ENCODE measurements at regions not wholly inside any gene's neighbourhood (a gene's known extent, or its start where the extent isn't known, plus 50 kb on each side); places are given as distances from the start of the nearest gene placed in this dataset.

- TF ChIP-seq CTCF (conservative IDR thresholded peaks at IDR 0.05; ENCODE audit: low read depth, low read length) (no peak), EZH2 (IDR thresholded peaks at IDR 0.05; ENCODE audit: low read length, unreplicated experiment) (no peak), EZH2phosphoT487 (IDR thresholded peaks at IDR 0.05; ENCODE audit: borderline replicate concordance, low read length) (no peak)
Measured at GRCh38 chr1:67563684-67564083, 121.3 kb upstream of the GADD45A start.

Data from PC-3 (cell line).